AG04449 (cell line): ENCODE measurements at regions not wholly inside any gene's neighbourhood (a gene's known extent, or its start where the extent isn't known, plus 50 kb on each side); places are given as distances from the start of the nearest gene placed in this dataset.

Source experiments
- CTCF ChIA-PET: fragments of 350-600 bp; formaldehyde crosslinking; extraction: SDS; loops from one replicate; lab custom pipeline; 2021; ENCODE audit warnings: antibody characterized with exemption; lab: Yijun Ruan, JAX
- POLR2A ChIA-PET: fragments of 400-600, 350-600 bp; formaldehyde crosslinking; extraction: SDS; loops from one replicate; lab custom pipeline; 2020; ENCODE audit warnings: antibody characterized with exemption, inconsistent platforms; lab: Yijun Ruan, JAX
- DNase-seq: peaks from one replicate; pipeline ENCODE4 v3.0.0-alpha.2; 2010; ENCODE audit warnings: low read depth, low spot score
- H3K4me3 ChIP-seq: 2 replicates; pipeline ENCODE4 v1.5.1; 2011; ENCODE audit warnings: low read depth, mild to moderate bottlenecking, control low read depth, low read length
- CTCF ChIP-seq: IDR thresholded peaks from one replicate; pipeline ENCODE4 v1.5.1; 2011; ENCODE audit warnings: mild to moderate bottlenecking, moderate library complexity, low read length, control low read depth, inconsistent platforms; ENCODE audit not compliant: insufficient read depth; ENCODE audit errors: missing control alignments

DNA sequence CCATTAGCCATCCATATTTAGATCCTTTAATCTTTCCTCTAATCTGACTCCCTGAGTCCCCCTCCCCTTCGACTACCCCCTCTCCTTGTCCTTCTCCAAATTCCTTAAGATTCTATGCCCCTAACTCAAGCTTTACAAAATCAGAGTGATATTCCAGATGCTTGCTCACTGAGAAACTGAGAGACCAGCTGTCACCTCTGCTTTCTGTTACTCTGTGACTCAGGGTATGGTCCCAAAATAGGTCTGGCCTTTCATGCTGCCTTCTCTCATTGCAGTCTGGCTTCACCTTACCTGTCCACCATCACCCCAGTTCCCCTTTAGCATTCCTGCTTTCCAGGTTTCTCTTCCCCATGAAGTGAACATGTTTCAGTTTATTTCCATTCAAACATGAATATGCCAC lies 383.3 kb upstream of the SLC30A5 start:
- no peak for TF ChIP-seq CTCF
- ChIA-PET POLR2A (interaction anchor here (0.6 kb wide), 1 partner anchor 50 kb away, joined by 3 read pairs; no protein-coding TSS in a partner anchor), CTCF (interaction anchor here (2.1 kb wide), 1 partner anchor 424 kb away, joined by 6 read pairs; no protein-coding TSS in a partner anchor)
- no peak for DNase-seq
- H3K4me3 ChIP-seq = no peak overlapping the region

- POLR2A ChIA-PET = no interaction called here
- no peak for TF ChIP-seq CTCF
- CTCF ChIA-PET = interaction anchor here (0.6 to 2.1 kb wide), 2 partner anchors 30 to 425 kb away, joined by 3 to 6 read pairs; no protein-coding TSS in a partner anchor
- no peak for DNase-seq
- no peak overlapping the region for H3K4me3 ChIP-seq
Observed at GRCh38 chr5:68711293-68712200, 382.3 kb upstream of the SLC30A5 start.

DNA sequence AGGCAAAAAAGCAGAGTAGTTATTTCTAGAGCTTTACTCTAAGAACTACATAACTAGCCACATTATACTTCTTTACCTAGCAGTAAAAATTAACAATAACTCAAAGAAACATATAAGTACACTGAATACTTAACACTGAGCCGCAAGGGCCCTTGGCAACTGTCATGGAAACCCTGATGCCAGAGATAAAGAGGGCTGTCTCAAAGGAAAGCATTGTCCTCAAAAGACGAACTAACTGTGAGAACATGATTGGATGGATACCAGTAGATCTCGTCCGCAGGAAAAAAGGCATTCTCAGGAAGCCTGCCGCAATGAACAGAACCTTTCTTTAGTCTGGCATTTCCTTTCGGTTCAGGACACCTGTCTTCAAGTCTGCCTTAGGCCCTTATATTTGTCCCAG lies 379.0 kb upstream of the SLC30A5 start:
- DNase-seq = no peak
- CTCF ChIA-PET = no interaction called here
- POLR2A ChIA-PET = no interaction called here
- no peak overlapping the region for H3K4me3 ChIP-seq
- TF ChIP-seq CTCF = no peak

- POLR2A ChIA-PET = no interaction called here
- no peak overlapping the region for H3K4me3 ChIP-seq
- no peak for DNase-seq
- no peak for TF ChIP-seq CTCF
- CTCF ChIA-PET = no interaction called here
Observed at GRCh38 chr5:68720884-68721610, 372.8 kb upstream of the SLC30A5 start.

DNA sequence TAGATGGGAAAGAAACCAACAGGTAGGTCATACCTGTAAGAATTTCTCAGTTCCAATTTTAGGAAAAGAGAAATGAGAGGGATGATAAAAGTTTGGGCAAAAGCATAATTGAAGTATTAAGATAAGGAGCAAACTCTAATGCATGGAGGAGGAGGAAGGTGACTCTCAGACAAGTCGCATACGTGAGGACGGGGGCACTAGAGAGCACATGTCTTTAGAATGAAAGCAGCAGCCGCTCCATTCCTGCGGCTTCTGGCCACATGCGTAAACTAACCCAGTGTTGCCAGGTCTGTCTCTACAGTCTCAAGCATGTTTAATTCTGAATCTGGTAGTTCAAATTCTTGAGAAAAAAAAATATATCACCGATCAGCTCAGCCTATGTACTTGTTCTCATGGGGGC lies 371.5 kb upstream of the SLC30A5 start:
- no peak overlapping the region for H3K4me3 ChIP-seq
- DNase-seq = no peak
- TF ChIP-seq CTCF = no peak
- ChIA-PET POLR2A (no interaction called here), CTCF (no interaction called here)

- CTCF ChIA-PET = no interaction called here
- no peak overlapping the region for H3K4me3 ChIP-seq
- no peak for TF ChIP-seq CTCF
- no peak for DNase-seq
- POLR2A ChIA-PET = no interaction called here
Observed at GRCh38 chr5:68725905-68726683, 367.7 kb upstream of the SLC30A5 start.
